Glutamatergic neuron (in vitro differentiated cells): ENCODE measurements at regions not wholly inside any gene's neighbourhood (a gene's known extent, or its start where the extent isn't known, plus 50 kb on each side); places are given as distances from the start of the nearest gene placed in this dataset.

Experiments used
- DNase-seq: peaks from one replicate; pipeline ENCODE4 v3.0.0; 2022
- H3K27ac Mint-ChIP-seq: one replicate; pipeline ENCODE4 v1.8.0; 2020; ENCODE audit warnings: mild to moderate bottlenecking, mixed read lengths, inconsistent platforms; ENCODE audit not compliant: unreplicated experiment
- H3K27me3 Mint-ChIP-seq: one replicate; pipeline ENCODE4 v1.8.0; 2020; ENCODE audit warnings: mild to moderate bottlenecking, moderate library complexity, mixed read lengths, inconsistent platforms; ENCODE audit not compliant: unreplicated experiment
- H3K36me3 Mint-ChIP-seq: one replicate; pipeline ENCODE4 v1.8.0; 2020; ENCODE audit warnings: mild to moderate bottlenecking, mixed read lengths, inconsistent platforms; ENCODE audit not compliant: unreplicated experiment
- H3K4me1 Mint-ChIP-seq: one replicate; pipeline ENCODE4 v1.8.0; 2020; ENCODE audit warnings: mild to moderate bottlenecking, low read depth, mixed read lengths, inconsistent platforms; ENCODE audit not compliant: unreplicated experiment
- H3K4me3 Mint-ChIP-seq: one replicate; pipeline ENCODE4 v1.8.0; 2020; ENCODE audit warnings: mild to moderate bottlenecking, mixed read lengths, inconsistent platforms; ENCODE audit not compliant: unreplicated experiment
- H3K9me3 Mint-ChIP-seq: one replicate; pipeline ENCODE4 v1.8.0; 2020; ENCODE audit warnings: mild to moderate bottlenecking, moderate library complexity, mixed read lengths, inconsistent platforms; ENCODE audit not compliant: unreplicated experiment
- TF ChIP-seq, protein P1 (sequence below): fragments of 200-600 bp; sonication (generic); IDR thresholded peaks from one replicate; pipeline ENCODE4 v1.5.0; 2021; ENCODE audit not compliant: partially characterized antibody, unreplicated experiment

DNA sequence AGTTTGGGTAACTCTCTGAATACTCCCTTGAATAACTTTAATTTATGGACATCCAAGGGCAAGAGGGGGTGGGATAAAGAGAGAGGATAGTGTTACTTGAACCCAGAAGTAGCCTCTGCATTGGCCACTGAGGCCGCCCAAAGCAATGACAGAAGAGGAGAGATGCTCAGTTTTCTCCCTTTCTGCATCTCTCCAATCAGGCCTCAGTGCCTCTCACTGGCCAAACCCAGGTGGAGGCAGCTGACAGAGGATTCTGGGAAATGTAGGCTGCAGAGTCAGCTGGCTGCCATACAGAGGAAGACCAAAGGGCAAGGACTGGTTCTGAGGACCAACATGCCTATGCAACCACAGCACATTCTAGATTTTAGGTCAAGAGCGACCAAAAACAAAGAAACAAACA lies 719.4 kb downstream of the MAT2B start:
- peaks cover 10% of the 10 kb centered on the region for H3K36me3 Mint-ChIP-seq
- peaks cover 1% of the 10 kb centered on the region for H3K27me3 Mint-ChIP-seq
- no peak overlapping the region for H3K4me3 Mint-ChIP-seq
- peaks cover 3% of the 10 kb centered on the region for H3K9me3 Mint-ChIP-seq
- TF ChIP-seq, protein P1, sequence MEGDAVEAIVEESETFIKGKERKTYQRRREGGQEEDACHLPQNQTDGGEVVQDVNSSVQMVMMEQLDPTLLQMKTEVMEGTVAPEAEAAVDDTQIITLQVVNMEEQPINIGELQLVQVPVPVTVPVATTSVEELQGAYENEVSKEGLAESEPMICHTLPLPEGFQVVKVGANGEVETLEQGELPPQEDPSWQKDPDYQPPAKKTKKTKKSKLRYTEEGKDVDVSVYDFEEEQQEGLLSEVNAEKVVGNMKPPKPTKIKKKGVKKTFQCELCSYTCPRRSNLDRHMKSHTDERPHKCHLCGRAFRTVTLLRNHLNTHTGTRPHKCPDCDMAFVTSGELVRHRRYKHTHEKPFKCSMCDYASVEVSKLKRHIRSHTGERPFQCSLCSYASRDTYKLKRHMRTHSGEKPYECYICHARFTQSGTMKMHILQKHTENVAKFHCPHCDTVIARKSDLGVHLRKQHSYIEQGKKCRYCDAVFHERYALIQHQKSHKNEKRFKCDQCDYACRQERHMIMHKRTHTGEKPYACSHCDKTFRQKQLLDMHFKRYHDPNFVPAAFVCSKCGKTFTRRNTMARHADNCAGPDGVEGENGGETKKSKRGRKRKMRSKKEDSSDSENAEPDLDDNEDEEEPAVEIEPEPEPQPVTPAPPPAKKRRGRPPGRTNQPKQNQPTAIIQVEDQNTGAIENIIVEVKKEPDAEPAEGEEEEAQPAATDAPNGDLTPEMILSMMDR, result no peak
- peaks cover 6% of the 10 kb centered on the region for H3K4me1 Mint-ChIP-seq
- no peak for DNase-seq
- no peak overlapping the region for H3K27ac Mint-ChIP-seq

DNA sequence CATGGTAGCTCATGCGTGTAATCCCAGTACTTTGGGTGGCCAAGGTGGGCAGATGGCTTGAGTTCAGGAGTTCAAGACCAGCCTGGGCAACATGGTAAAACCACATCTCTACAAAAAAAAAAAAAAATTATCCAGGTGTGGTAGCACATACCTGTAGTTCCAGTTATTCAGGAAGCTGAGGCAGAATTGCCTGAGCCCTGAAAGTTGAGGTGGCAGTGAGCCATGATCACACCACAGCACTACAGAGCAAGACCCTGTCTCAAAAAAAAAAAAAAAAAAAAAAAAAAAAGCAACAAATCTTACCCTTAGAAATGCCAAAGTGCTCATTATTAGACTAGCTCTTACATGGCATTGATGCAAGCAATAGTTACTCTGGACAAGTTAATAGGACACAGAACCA lies 724.9 kb downstream of the MAT2B start:
- Mint-ChIP-seq H3K9me3 (peaks cover 7% of the 10 kb centered on the region), H3K4me3 (no peak overlapping the region), H3K27me3 (peaks cover 1% of the 10 kb centered on the region), H3K27ac (no peak overlapping the region), H3K4me1 (peaks cover 19% of the 10 kb centered on the region), H3K36me3 (peaks cover 10% of the 10 kb centered on the region)
- TF ChIP-seq, protein P1, result no peak
- no peak for DNase-seq

DNA sequence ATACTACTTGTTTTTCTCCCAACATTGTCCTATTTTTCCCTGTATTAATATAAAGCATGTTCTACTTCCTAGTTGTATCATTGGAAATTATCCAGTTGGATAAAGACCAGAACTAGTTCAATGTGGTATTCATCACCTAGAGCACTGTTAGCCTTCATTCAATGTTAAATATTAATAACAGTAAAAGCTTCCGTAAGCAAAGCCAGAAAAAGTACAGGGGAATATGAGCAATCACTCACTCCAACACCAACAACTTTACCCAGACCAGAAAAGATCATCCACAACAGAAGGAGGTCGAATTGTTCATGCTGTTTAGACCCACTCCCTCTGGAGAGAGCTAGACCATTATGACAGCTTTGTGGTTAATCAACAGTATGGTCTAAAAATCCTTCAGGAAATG lies 728.4 kb downstream of the MAT2B start:
- Mint-ChIP-seq H3K27ac (peak overlapping the region; percentile 90), H3K4me1 (peaks cover 23% of the 10 kb centered on the region), H3K36me3 (peaks cover 5% of the 10 kb centered on the region), H3K27me3 (peaks cover 1% of the 10 kb centered on the region), H3K9me3 (peaks cover 9% of the 10 kb centered on the region), H3K4me3 (no peak overlapping the region)
- no peak for DNase-seq
- TF ChIP-seq, protein P1, result no peak

DNA sequence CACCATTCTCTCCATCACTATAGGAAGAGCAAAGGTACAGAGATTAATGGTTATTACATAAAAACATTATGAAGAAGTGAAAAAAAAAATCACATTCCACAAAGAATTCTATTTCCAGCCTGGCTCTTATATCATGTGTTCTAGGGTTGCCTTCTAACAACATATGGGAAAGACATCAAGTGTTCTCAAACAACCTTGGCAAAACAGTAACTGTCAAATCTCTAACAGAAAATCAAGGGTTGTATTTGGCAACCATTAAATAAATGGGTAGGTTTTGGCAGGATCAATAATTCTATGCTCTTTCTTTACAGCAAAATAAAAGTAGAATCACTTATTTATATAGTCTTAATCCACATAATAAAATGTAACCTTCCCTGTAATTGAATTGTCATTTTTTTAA lies 728.9 kb downstream of the MAT2B start:
- DNase-seq, result no peak
- H3K9me3 Mint-ChIP-seq, result peaks cover 6% of the 10 kb centered on the region

DNA sequence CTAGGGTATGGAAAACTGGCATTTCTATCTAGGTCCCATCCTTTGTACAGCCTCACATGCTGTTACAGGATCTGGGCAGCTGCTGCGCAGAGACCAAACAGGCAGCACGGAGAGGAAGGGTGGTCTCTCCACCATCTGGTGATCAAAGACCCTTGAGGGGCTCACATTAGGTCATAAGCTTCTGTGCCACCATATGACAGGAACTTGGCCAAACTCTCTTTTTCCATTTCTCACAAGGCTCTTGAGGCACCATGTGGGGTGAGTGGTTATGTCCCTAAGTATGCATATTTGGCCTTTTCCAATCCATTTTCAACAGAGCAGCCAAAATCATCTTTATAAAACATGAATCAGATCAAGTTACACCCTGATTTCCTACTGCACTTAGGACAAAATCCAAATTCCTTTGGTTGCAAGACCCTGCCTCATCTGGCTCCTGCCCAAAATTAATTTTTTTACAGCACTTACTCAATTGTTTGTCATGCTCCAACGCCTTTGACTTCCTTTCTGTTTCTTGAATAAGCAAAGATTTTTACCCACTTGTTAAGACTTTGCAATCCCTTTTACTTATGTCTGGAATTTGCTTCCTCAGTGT lies 730.0 kb downstream of the MAT2B start:
- Mint-ChIP-seq H3K4me3 (peak overlapping the region; percentile 23), H3K27me3 (no peaks in the 10 kb centered on the region), H3K4me1 (peaks cover 23% of the 10 kb centered on the region), H3K9me3 (peaks cover 6% of the 10 kb centered on the region), H3K27ac (peak overlapping the region; percentile 82), H3K36me3 (no peaks in the 10 kb centered on the region)
- peak; percentile 52 for DNase-seq
- TF ChIP-seq, protein P1, result no peak

More for the DNA sequence above, 728.9 kb downstream of the MAT2B start:
- no peaks in the 10 kb centered on the region for H3K27me3 Mint-ChIP-seq
- peak overlapping the region; percentile 90 for H3K27ac Mint-ChIP-seq
- H3K36me3 Mint-ChIP-seq, result no peaks in the 10 kb centered on the region
- peaks cover 23% of the 10 kb centered on the region for H3K4me1 Mint-ChIP-seq
- TF ChIP-seq, protein P1, result no peak
- no peak overlapping the region for H3K4me3 Mint-ChIP-seq
